Parathyroid adenoma (tissue), 2 donors: ENCODE measurements at regions not wholly inside any gene's neighbourhood (a gene's known extent, or its start where the extent isn't known, plus 50 kb on each side); places are given as distances from the start of the nearest gene placed in this dataset.

Experiments used
- H2AFZ ChIP-seq: fragments of 300-600 bp; sonication (generic); one replicate; pipeline ENCODE4 v1.7.0; 2017; ENCODE audit warnings: antibody characterized with exemption, mild to moderate bottlenecking
- H3K27ac ChIP-seq: fragments of 300-600 bp; sonication (generic); one replicate; pipeline ENCODE4 v1.7.0; 2017
- H3K27me3 ChIP-seq: fragments of 300-600 bp; sonication (generic); one replicate; pipeline ENCODE4 v1.7.0; 2017; ENCODE audit warnings: low read length; ENCODE audit not compliant: control insufficient read depth, insufficient read depth
- H3K36me3 ChIP-seq: fragments of 300-600 bp; sonication (generic); one replicate; pipeline ENCODE4 v1.7.0; 2017; ENCODE audit warnings: low read length; ENCODE audit not compliant: control insufficient read depth, insufficient read depth
- H3K4me1 ChIP-seq: fragments of 300-600 bp; sonication (generic); one replicate; pipeline ENCODE4 v1.7.0; 2017; ENCODE audit warnings: control low read depth
- H3K4me2 ChIP-seq: fragments of 300-600 bp; sonication (generic); one replicate; pipeline ENCODE4 v1.7.0; 2017; ENCODE audit warnings: low read length
- H3K4me3 ChIP-seq: fragments of 300-600 bp; sonication (generic); one replicate; pipeline ENCODE4 v1.7.0; 2017; ENCODE audit warnings: low read depth, low read length
- H3K79me2 ChIP-seq: fragments of 300-600 bp; sonication (generic); one replicate; pipeline ENCODE4 v1.7.0; 2017; ENCODE audit warnings: control low read depth
- H3K9ac ChIP-seq: fragments of 300-600 bp; sonication (generic); one replicate; pipeline ENCODE4 v1.7.0; 2017; ENCODE audit warnings: mild to moderate bottlenecking
- H3K9me3 ChIP-seq: fragments of 300-600 bp; sonication (generic); one replicate; pipeline ENCODE4 v1.7.0; 2017; ENCODE audit warnings: low read length; ENCODE audit not compliant: control insufficient read depth
- CTCF ChIP-seq: fragments of 300-600 bp; sonication (generic); IDR thresholded peaks from one replicate; pipeline ENCODE4 v1.7.0; 2017; ENCODE audit warnings: antibody characterized with exemption, mild to moderate bottlenecking
- donor health status: primary hyperparathyroidism.

- H3K27me3 ChIP-seq = no peaks in the 10 kb centered on the region
- no peak for TF ChIP-seq CTCF
- H3K9me3 ChIP-seq = no peaks in the 10 kb centered on the region
- H3K4me1 ChIP-seq = no peaks in the 10 kb centered on the region
- H3K79me2 ChIP-seq = peaks cover 22% of the 10 kb centered on the region
- no peaks in the 10 kb centered on the region for H3K36me3 ChIP-seq
- H3K4me2 ChIP-seq = no peak overlapping the region
- no peak overlapping the region for H2AFZ ChIP-seq
- H3K27ac ChIP-seq = no peak overlapping the region
- no peak overlapping the region for H3K9ac ChIP-seq
- H3K4me3 ChIP-seq = no peak overlapping the region
Measured at GRCh38 chr9:130763331-130764171, 70.0 kb downstream of the EXOSC2 start.

DNA sequence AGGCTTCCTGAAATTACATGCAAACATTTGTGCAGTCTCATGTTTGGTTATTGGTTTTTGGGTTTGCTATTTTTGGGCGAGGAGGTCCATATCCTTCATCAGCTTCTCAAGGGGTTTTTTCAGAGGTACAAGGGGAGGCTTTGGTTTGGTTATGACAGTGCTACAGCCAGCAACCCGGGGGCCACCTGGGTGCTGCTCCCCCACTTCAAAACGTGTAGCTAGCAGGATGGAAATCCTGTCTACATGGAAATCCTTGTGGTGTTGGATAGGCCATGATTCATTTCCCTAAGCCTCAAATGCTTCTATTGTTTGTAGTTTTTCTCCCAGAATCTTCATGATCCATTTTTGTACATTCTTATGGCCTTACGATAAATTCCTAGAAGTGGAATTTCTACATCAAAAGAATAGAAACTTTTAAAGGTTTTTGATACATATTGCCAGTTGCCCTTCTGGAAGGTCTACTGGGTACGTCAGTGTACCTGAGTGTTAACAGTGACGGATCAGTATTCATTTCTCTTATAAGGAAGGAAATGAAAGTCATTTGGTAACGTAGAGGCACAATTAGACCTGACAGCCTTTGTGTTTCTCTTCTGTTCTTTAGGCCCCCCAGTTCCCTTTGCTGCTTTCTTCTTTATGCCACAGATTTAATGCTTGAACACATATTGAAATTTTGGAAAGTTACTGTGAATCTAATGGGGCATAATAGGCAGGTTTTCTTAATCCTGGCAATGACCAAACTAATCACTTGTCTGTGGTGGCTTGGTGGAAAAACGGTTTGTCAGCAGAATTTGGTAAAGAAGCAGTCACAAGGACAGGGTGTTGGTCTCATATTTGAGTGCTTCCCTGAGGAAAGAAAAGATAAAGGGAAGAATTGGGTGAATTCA lies 69.7 kb upstream of the ABL1 start:
- Histone ChIP-seq H3K9ac (no peak overlapping the region), H3K4me2 (peak overlapping the region; percentile 9), H2AFZ (no peak overlapping the region), H3K27ac (no peak overlapping the region), H3K27me3 (no peaks in the 10 kb centered on the region), H3K9me3 (no peaks in the 10 kb centered on the region), H3K4me3 (no peak overlapping the region), H3K36me3 (no peaks in the 10 kb centered on the region), H3K79me2 (peaks cover 20% of the 10 kb centered on the region), H3K4me1 (no peaks in the 10 kb centered on the region)
- no peak for TF ChIP-seq CTCF

DNA sequence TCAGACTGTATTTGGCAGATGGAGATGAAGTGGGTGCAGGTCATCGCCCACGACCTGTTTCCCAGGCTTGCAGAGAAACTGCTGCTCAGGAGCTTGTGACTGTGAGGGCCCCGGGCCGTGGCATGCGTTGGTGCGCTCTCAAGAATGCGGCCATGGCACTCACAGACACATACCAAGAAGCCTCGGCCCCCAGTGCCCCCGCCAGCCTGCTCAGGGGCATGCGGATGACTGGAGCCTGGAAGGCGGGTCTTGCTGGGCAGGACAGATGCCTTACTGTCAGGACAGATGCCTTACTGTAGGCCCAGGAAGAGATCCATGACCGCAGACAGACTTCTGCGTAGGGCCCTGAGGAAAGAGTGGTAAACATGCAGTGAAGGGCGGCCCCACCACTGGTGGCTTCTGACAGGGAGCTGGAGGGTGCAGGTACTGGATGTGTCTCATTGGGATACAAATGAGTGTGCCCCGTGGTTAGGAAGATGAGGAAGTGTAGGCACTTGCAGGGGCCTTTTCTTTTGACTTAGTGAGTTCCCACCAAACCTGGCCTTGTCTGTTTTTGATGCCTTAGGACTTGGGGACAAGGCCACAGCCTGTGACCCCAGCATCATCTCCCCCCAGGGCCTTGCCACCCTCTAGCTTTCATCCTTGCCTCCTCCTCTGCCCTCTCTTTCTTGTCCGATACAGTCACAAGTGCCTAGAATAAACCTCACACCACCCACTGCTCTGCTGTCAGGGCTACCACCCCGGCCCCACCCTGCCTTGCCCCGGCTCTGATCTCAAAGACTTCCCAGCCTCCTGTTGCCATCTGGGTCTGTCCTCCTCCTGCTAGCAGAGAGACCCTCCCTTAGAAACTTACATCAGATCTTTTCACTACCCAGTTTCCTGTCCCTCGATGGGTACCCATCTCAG lies 68.8 kb upstream of the ABL1 start:
- H2AFZ ChIP-seq = no peak overlapping the region
- no peaks in the 10 kb centered on the region for H3K9me3 ChIP-seq
- H3K4me1 ChIP-seq = no peaks in the 10 kb centered on the region
- no peak for TF ChIP-seq CTCF
- H3K36me3 ChIP-seq = no peaks in the 10 kb centered on the region
- H3K79me2 ChIP-seq = peaks cover 17% of the 10 kb centered on the region
- H3K27ac ChIP-seq = no peak overlapping the region
- peak overlapping the region; percentile 9 for H3K4me2 ChIP-seq
- no peak overlapping the region for H3K9ac ChIP-seq
- H3K27me3 ChIP-seq = no peaks in the 10 kb centered on the region
- no peak overlapping the region for H3K4me3 ChIP-seq

GRCh38 chr9:130766927-130767307 lies 68.1 kb upstream of the ABL1 start:
- H2AFZ ChIP-seq = no peak overlapping the region
- no peaks in the 10 kb centered on the region for H3K27me3 ChIP-seq
- no peak for TF ChIP-seq CTCF
- no peak overlapping the region for H3K4me3 ChIP-seq
- H3K4me2 ChIP-seq = no peak overlapping the region
- no peaks in the 10 kb centered on the region for H3K4me1 ChIP-seq
- peaks cover 18% of the 10 kb centered on the region for H3K79me2 ChIP-seq
- H3K36me3 ChIP-seq = no peaks in the 10 kb centered on the region
- H3K9me3 ChIP-seq = no peaks in the 10 kb centered on the region
- H3K9ac ChIP-seq = no peak overlapping the region
- no peak overlapping the region for H3K27ac ChIP-seq
